Tongue (tissue), 1 donor: ENCODE measurements at regions not wholly inside any gene's neighbourhood (a gene's known extent, or its start where the extent isn't known, plus 50 kb on each side); places are given as distances from the start of the nearest gene placed in this dataset.
"Not testable (repeated sequence)": the region's sequence is repeated elsewhere in the genome, so short reads cannot be mapped to it uniquely, and the experiment has no call there.

Experiments
- DNase-seq: peaks from one replicate; pipeline ENCODE4 v3.0.0-alpha.2; 2015

DNA sequence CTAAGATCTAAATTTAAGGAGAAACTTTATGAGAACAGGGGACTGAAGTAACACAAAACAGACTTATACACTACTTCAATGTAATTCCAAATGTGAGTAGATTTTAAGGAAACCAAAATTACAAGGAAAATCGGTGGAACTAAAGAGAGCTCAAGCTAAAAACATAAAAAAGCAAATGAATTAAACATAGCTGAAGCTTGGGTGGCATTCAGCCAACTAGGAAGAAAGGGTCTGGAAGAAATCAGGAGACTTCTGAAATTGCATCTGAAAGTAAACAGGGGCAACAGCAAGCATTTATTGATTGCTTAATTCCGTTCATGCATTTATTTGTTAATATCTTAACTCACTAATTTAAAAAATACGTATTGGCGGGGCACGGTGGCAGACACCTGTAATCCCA lies 727.3 kb upstream of the PKDCC start:
- peak; percentile 36 for DNase-seq

DNA sequence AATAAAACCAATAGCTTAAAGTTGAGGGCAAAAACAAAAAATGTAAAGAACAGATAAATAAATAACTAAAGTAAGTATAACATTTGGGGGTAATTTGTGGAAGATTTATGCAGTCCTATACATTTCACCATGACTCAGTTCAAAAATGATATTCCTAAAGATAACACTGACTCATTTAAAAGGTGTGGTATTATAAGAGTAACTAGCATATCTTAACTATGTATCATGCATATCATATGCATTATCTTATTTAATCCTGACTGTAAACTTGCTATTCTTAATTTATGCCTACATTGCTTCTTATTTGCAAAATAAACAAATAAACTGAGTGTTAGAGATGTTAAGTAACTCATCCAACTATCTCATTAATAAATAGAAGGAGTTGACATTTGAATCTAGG lies 726.5 kb upstream of the PKDCC start:
- no peak for DNase-seq

DNA sequence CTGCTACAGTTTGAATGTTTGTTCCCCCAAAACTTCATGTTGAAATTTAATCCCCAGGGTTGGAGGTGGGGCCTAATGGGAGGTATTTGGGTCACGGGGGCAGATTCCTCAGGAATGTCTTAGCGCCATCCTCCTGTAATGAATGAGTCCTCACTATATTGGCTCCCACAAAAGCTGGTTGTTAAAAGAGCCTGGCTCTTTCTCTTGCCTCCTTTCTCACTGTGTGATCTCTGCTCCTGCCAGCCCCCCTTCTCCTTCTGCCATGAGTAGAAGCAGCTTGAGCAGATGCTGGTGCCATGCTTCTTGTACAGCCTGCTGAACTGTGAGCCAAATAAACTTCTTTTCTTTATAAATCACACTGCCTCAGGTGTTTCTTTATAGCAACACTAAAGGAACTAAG lies 721.0 kb upstream of the PKDCC start:
- DNase-seq: no peak

DNA sequence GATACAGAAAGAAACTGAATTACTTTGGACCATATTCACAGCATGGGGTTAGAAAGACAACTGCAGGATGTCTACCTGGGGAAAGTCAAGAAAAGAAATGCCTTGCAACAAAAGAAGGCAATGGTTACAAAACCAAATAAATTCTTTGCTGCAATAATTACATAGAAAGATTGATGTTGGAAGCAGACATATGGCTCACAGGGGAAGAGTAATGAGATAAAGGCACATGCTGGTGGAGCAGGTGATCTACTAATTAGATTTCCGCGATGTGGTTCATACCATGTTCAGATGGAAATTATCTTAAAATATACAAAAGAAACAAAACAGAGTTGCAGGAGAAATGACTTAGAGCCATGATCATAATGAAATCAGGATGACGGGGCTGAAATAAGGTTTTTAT lies 718.8 kb upstream of the PKDCC start:
- DNase-seq: no peak

DNA sequence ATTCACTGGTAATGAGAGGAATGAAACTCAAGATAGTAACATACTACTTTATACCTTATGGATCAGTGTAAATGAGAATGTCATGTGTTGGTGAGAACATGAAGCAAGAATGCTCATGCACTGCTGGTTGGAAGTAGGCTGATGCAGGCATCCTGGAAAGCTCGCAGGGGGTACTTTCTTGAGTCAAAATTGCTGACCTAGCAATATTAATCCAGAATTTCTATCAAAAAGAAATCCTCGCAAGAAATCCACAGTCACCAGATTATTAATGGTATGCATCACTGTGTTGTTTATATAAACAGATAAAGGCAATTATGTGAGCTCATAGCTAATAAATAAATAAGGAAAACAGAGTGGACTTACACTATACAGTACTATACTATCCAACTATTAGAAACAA lies 713.7 kb upstream of the PKDCC start:
- DNase-seq: no peak

DNA sequence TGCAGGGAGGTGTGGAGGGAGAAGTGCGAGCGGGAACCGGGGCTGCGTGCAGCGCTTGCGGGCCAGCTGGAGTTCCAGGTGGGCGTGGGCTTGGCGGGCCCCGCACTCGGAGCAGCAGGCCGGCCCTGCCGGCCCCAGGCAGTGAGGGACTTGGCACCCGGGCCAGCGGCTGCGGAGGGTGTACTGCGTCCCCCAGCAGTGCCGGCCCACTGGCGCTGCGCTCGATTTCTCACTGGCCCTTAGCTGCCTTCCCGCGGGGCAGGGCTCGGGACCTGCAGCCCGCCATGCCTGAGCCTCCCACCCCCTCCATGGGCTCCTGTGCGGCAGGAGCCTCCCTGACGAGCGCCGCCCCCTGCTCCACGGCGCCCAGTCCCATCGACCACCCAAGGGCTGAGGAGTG lies 712.2 kb upstream of the PKDCC start:
- not testable (repeated sequence) for DNase-seq

DNA sequence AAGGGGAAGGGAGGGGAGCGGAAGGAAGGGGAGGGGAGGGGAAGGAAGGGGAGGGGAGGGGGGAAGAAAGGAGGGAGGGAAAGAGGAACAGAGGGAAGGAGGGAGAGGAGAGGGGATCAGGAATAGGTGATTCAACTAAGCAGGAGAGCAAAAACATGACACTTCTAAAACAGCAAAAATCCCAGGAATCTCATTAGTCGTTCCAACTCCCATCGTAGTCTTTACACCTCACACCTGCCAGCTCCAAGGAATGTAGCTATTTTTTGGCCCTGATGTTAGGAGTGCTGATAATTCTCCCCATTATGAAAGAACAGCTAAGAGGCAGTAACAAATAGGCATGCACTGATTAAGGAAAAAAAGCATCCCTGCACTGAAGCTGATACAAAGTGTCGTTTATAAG lies 709.9 kb upstream of the PKDCC start:
- no peak for DNase-seq

DNA sequence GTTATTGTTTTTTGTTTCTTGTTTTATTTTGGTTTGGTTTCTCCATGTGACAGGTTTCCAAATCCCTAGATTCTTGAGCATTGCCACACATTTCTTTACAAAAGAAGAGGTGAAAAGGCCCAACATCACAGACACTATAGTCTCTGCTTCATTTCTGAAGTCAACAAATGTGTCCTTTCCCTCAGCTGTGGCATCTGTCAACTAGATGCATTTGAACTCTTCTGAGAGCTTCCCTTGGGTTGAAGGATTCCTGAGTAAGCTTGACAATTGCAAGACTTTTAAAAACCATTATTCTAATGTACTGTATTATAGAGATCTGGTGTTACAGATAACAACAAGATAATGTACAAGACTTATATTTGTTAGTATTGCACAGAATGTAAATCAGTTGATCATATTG lies 703.3 kb upstream of the PKDCC start:
- no peak for DNase-seq

DNA sequence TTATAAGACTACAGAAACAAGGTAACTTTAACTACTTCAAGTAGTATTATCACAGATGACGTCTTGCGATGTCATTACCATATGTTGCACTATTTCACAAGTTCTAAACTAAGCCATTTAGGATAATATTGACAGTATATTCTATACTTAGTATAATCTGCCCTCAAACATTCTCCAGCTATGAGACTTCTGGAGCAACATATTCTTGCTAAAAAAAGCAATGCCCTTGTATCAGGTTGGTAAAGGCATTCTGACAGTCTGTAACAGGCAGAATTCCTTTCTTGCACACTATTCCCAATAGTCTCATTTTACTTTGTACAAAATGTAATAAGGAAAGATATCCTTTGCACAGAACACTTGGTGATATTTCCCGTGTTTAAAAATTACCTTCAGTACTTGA lies 694.8 kb upstream of the PKDCC start:
- DNase-seq: no peak

DNA sequence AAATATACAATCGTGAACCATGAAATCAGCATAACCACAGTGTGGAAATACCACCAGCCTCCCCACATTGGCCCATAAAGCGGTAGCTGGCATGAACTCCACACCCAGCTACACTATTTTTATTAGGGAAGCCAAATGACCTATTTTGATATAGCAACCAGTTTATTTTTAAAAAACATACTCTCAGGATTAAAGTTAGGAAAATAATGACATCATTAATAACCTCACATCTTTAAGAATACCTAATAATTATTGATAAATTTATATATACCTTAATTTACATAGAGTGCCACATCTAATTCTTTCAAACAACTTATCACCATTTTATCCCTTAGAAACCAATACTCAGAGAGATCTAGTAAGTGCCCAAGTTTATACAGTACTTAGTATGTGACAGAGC lies 692.0 kb upstream of the PKDCC start:
- DNase-seq: no peak

DNA sequence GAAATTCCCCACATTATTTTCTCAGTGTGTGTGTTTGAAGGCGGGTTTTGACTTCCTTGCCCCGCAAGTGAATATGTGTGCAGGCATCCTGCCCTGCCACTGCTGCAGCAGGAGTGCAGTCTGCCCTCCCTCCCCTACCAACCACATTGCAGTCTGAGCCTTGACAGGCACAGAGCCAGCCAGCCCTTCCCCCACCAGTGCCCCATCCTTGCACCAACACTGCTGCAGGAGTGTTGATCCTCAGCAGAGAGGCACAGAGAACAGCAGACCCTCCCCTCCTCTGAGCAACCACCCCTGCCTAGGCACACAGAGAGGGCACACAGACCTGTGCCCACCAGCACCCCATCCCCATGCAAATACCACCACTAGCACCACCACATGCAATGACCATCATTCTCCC lies 683.0 kb upstream of the PKDCC start:
- no peak for DNase-seq

DNA sequence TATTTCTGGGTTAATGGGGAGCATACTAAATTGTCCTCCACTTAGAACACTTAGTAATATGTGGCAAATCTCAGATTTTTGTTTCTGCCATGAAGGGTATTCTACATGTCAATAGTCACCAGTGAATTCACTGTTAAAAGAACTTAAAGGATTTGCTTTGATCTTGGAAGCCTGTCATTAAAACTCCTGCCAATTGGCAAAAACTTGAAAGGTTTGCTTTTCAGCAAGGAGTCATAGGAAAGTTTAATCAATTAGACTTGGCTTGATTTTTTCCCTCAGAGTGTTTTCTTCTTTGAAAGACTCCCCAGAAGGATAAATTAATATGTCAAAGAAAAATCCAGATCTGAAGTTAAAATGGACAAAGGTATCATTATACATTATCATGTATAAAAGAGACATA lies 671.9 kb upstream of the PKDCC start:
- DNase-seq: peak; percentile 5

DNA sequence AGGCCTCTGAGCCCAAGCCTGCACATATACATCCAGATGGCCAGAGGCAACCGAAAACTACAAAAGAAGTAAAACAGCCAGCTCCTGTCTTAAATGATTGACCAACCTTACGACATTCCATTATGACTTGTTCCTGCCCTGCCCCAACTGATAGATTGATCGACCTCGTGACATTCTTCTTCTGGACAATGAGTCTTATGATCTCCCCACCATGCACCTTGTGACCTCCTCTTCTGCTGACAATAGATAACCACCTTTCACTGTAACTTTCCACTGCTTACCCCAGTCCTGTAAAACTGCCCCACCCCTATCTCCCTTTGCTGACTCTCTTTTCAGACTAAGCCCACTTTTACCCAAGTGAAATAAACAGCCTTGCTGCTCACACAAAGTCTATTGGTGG lies 670.0 kb upstream of the PKDCC start:
- no peak for DNase-seq

DNA sequence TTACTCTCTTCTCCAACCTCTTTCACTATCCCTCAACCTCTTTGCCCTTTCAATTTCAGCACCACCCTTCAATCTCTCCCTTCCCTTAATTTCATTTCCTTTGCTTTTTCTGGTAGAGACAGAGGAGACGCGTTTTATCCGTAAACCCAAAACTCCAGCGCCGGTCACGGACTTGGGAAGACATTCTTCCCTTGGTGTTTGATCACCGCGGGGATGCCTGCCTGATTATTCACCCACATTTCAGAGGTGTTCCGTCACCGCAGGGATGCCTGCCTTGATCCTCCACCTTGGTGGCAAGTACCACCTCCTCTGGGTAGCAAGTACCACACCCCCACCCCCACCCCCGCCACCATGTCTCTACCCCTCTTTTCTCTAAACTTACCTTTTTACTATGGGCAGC lies 669.4 kb upstream of the PKDCC start:
- no peak for DNase-seq

DNA sequence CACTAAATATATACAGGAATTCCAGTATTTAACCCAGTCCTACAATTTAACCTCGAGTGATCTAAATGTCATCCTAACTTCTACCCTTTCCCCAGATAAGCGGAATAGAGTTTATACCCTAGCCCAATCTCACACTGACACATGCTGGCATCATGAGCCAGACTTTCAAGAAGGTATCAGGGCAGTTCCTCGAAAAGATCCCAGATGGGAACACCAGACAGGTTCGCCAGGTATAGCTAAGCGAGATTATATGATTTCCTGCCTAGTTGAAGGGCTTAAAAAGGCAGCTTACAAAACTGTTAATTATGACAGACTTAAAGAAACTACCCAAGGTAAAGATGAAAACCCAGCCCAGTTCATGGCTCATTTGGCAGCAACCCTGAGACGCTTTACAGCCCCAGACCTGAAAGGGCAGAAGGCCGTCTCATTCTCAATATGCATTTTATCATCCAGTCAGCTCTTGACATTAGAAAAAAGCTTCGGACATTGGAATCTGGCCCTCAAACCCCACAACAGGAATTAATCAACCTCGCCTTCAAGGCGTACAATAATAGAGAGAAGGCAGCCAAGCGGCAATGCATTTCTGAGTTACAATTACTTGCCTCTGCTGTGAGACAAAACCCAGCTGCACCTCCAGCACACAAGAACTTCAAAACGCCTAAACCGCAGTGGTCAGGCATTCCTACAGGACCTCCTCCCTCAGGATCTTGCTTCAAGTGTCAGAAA lies 668.2 kb upstream of the PKDCC start:
- peak; percentile 12 for DNase-seq

DNA sequence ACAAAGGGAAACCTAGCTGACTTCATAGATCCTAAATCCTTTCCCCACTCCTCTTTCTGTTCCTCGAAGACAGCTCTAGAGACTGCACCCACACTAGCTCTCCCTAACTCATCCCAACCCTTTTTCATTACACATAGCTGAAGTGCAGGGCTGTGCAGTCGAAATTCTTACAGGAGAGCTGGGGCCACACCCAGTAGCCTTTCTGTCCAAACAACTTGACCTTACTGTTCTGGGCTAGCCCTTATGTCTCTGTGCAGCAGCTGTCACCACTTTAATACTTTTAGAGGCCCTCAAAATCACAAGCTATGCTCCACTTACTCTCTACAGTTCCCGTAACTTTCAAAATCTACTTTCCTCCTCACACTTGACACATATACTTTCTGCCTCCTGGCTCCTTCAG lies 666.1 kb upstream of the PKDCC start:
- no peak for DNase-seq

DNA sequence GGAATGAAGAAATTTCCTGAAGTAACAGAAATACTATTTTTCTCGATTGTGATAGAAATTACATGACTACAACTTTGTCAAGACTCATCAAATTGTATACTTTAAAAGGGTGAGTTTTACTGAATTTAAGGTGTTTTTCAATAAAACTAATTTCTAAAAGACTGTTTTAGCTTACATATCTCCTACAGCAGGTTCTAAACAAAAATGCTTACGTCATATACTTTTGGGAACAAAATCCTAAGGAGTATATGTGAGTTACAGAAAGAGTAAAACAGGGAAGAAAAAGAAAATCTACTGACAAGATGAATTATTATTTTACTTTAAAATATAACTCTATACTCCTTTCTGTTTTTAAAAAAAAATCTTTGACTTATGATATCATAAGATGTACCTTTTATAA lies 660.3 kb upstream of the PKDCC start:
- no peak for DNase-seq

DNA sequence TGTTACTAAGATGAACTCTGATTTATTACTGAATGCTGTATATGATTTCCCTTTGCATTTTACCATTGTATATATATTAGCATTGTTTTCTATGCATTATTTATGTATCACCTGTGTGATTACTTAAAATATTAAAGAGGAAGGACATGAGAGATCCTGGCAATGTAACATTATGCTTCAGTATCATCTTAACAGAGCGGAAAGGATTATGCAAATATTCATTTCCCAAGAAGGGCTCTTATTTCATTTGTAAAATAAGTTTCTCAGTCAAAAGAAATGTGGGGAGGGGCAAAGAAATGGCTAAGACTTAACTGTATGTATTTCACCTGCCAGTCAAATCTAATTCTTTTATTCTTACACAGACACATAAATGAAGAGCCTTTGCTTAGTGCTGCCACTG lies 654.2 kb upstream of the PKDCC start:
- DNase-seq: no peak

DNA sequence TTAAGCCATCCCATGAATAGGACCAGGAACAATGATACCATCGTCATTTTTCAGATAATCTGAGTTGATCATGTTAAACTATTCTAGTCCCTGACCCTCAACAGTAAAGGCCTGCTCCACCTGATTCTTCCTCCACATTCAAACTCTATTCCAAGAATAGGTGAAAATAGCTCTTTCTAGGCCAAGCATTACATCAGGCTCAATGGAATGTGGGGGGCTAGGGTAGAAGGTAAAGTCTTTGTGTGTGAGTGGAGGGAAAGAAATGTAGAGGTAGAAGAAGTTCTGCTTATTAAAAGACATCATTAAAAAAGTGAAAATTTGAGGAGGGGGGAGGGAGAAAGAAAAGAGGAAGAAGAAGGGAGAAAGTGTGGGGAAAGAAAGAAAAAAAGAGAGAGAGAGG lies 653.3 kb upstream of the PKDCC start:
- no peak for DNase-seq

DNA sequence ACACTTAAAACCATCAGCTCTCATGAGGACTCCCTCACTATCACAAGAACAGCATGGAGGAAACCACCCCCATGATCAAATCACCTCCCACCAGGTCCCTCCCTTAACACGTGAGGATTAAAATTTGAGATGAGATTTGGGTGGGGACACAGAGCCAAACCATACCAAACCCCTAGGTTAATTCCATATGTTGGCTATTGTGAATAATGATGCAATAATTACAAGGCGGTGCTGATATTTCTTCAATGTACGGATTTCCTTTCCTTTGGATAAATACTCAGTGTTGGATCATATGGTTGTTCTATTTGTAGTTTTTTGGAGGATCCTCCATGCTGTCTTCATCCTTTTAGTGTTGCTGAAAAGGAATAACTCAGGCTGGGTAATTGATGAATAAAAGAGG lies 652.1 kb upstream of the PKDCC start:
- DNase-seq: no peak

DNA sequence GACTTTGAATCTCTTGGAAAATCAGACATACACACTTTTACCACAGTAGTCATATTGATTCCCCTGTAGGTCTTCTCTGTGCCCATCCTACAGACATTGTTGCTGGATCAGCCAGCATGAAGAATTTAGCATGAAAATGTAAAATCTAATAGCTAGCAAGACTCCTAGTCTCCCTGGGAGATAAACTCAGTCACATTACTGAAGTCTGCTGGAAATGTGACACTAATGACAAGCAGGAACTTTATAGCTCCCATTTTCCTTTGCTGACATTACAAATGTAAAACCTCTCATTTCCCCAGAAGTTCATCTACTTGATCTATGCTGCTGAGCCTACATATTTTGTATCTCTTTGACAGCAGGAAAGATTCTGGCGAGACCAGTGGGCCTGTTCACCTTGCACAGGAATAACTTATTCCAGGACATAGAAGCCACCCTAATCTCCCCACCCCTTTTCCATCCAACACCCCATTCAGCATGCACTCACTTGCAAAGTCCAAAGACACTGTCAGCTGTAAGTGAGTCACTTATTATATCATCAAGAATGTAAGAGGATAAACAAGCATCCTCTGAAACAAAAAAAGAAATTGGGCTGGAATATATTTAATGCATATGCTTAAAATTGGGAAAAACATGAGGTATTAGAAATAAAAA lies 648.3 kb upstream of the PKDCC start:
- no peak for DNase-seq

DNA sequence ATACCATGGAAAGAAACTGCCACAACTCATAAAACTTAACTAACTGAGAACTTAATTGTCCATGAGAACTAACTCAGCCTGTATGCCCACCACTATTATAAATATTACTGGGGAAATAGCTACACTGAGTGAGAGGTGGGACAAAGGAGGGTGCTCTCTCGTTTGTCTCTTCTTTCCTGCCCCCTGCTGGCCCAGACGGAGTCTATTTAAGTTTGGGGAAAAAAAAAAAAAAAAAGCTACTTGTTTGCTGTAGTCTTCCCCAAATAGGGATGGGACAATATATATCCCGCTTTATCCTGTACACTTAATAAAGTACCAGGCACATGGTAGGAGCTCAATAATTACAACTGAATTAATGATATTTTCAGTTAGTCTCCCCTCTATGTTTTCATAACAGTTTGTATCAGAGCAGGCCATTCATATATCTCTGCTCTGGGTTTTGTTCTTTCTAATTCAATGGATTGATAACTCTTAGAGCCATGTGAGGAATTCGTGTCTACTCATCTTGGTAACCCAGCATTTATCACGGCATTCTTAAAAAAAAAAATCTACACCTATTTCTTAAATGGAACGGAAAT lies 647.6 kb upstream of the PKDCC start:
- peak; percentile 38 for DNase-seq

DNA sequence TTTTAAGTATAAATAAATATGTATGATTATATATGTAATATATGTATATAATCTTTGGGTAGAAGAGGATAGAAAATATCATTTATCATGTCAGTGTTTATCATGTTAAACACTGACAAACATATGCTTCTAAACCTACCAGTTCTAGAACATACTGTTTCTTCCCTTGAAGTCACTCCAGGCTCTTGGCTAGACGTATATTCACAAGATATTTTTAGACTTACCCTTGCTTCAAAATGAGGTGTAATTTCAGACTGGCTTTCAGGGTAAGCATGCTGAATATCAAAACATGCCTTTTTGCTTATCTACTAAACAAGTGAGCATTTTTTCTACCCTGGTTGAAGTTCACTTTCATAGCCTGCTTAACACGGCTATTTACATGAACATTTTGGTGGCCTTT lies 642.4 kb upstream of the PKDCC start:
- no peak for DNase-seq

DNA sequence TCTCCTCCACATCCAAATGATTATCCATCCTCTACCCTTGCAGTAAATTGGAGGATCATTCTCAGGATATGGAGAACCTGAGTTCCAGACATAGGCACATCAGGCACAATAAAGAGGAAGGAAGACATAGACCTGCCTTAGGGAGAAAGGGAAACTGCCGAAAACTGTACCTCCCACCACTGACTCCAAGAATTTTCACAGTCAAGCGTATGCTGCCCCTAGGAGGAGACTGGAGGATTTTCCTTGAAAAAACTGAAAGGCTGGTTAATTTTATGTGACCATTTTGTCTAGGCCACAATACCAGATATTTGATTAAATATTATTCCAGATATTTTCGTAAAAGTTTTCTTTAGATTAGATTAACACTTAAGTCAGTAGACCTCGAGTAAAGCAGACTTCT lies 638.5 kb upstream of the PKDCC start:
- DNase-seq: no peak
